Sigmoid colon (tissue), 6 donors: ENCODE measurements at regions not wholly inside any gene's neighbourhood (a gene's known extent, or its start where the extent isn't known, plus 50 kb on each side); places are given as distances from the start of the nearest gene placed in this dataset.

ENCODE experiments used
- DNase-seq: peaks from one replicate; pipeline ENCODE4 v3.0.0-alpha.2; 2019
- H3K27ac ChIP-seq, 4 donors: fragments of 200-600 bp; sonication (generic); one replicate each; pipeline ENCODE4 v1.5.1; 2016 to 2019; ENCODE audit warnings: mild to moderate bottlenecking in 1 of 4
- H3K27me3 ChIP-seq, 3 donors: fragments of 200-600 bp; sonication (generic); one replicate each; pipeline ENCODE4 v1.5.1; 2019; ENCODE audit warnings: mild to moderate bottlenecking in 1 of 3
- H3K36me3 ChIP-seq, 4 donors: fragments of 200-600 bp; sonication (generic); one replicate each; pipeline ENCODE4 v1.5.1; 2016 to 2019
- H3K4me1 ChIP-seq, 4 donors: fragments of 200-600 bp; sonication (generic); one replicate each; pipeline ENCODE4 v1.5.1; 2017 to 2019
- H3K4me3 ChIP-seq, 4 donors: fragments of 200-600 bp; sonication (generic); one replicate each; pipeline ENCODE4 v1.5.1; 2017 to 2019; ENCODE audit warnings: mild to moderate bottlenecking in 2 of 4, moderate library complexity in 1 of 4
- H3K9me3 ChIP-seq, 4 donors: fragments of 200-600 bp in 3 of 4; sonication (generic) in 3 of 4; one replicate each; pipeline versions ENCODE4 v1.5.1 to v1.6.1; 2013 to 2019
- CTCF ChIP-seq, 4 experiments: fragments of 450-650 bp in 3 of 4; fragments of 200-600 bp in 1 of 4; IDR thresholded peaks; one replicate each; pipeline ENCODE4 v1.5.1; 2016 to 2019; ENCODE audit warnings: antibody characterized with exemption in 4 of 4, mild to moderate bottlenecking in 3 of 4, moderate library complexity in 2 of 4
- EP300 ChIP-seq, 4 donors: sonication (generic); formaldehyde crosslinking; IDR thresholded peaks; one replicate each; pipeline ENCODE4 v1.6.1; 2017; ENCODE audit warnings: antibody characterized with exemption in 4 of 4
- POLR2A ChIP-seq, 2 donors: fragments of 450-650 bp; IDR thresholded peaks; one replicate each; pipeline ENCODE4 v1.6.1; 2016; ENCODE audit warnings: antibody characterized with exemption in 2 of 2, mild to moderate bottlenecking in 2 of 2, moderate library complexity in 2 of 2
- POLR2AphosphoS5 ChIP-seq, 4 donors: sonication (generic); formaldehyde crosslinking; IDR thresholded peaks; one replicate each; pipeline ENCODE4 v1.6.1; 2017; ENCODE audit warnings: antibody characterized with exemption in 4 of 4
- WGBS, 2 donors: extraction: QIAGEN DNeasy Blood & Tissue Kit; methylation state at CpG; one replicate each; pipeline ENCODE4 v1.1.7; 2013; 5-methylcytosine and 5-hydroxymethylcytosine counted together
- intact Hi-C: fragments of 100-400 bp; cut with DNase I; formaldehyde crosslinking; loops from one replicate; pipeline ENCODE4 v1.15.1; 2023
- donor health status: healthy with polysubstance abuse.
- donor health status: healthy.

- TF ChIP-seq CTCF (IDR thresholded peaks at IDR 0.05), result no peak
- TF ChIP-seq EP300 (IDR thresholded peaks at IDR 0.05), result no peak
- TF ChIP-seq POLR2AphosphoS5 (IDR thresholded peaks at IDR 0.05), result no peak
- TF ChIP-seq POLR2A (IDR thresholded peaks at IDR 0.05), result no peak
- Histone ChIP-seq H3K36me3 (no peaks in the 10 kb centered on the region), H3K9me3 (no peaks in the 10 kb centered on the region), H3K27me3 (peaks cover 0 to 5% (median 0%) of the 10 kb centered on the region in 3 donors), H3K4me1 (no peaks in the 10 kb centered on the region), H3K27ac (no peak overlapping the region), H3K4me3 (no peak overlapping the region)
- 92 to 94% methylated on average over 1 of the region's 1 CpG for WGBS, 2 donors
- DNase-seq, result no peak
- intact Hi-C loops, result no loop called here
Observed at GRCh38 chr9:97787551-97787950, 65.5 kb upstream of the FOXE1 start.

DNA sequence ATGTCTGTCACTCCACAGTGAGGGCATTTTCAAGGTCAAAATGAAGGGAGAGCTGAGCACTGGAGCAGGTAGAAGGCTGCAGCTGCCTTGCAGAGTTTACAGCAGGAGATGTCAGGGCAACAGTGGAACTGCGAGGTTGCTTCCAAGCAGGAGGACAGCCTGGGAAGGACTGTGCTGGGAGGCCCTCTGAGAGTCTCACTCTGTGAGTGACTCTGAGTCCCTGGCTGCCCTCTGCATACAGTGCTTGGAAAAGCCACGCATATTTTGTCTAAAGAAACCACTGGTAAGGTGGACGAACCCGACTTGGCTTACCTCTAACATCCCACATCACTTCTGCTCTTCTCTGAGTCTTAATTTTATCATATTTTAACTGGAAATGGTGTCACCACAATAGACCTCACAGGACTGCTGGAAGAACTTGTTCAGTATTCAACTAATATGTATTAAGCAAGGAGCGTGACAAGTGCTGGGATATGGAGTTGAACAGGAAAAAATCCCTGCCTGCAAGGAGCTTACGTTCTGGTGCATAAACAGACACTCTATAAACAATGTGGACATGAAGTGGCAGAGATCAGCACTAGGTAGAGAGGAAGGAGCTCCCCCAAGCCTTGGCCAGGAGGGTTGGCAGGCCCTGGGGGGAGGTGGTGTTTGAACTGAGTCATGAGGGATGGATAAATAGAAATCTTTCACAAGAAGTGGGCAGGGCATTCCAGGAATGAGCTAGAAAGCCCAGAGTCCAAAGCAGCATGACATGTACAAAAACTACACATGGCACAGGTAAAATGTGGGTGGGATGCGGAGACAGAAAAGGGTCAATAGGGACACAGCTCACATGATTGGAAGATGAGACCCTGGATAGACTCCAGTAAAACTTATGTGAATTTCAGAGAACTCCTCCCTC is 64.0 kb upstream of the FOXE1 start:
- DNase-seq, result no peak
- intact Hi-C loops, result no loop called here
- WGBS, 2 donors, result 82 to 88% methylated on average over 7 of the region's 7 CpGs
- Histone ChIP-seq H3K27ac (no peak overlapping the region), H3K4me1 (no peaks in the 10 kb centered on the region), H3K9me3 (no peaks in the 10 kb centered on the region), H3K36me3 (no peaks in the 10 kb centered on the region), H3K27me3 (peaks cover 0 to 7% (median 0%) of the 10 kb centered on the region in 3 donors), H3K4me3 (no peak overlapping the region)
- no peak for TF ChIP-seq EP300 (IDR thresholded peaks at IDR 0.05)

- 92% methylated on average over 5 of the region's 5 CpGs for WGBS, 2 donors
- Histone ChIP-seq H3K4me3 (no peak overlapping the region), H3K9me3 (no peaks in the 10 kb centered on the region), H3K4me1 (no peaks in the 10 kb centered on the region), H3K27me3 (peaks cover 0 to 7% (median 0%) of the 10 kb centered on the region in 3 donors), H3K36me3 (no peaks in the 10 kb centered on the region), H3K27ac (no peak overlapping the region)
- DNase-seq, result no peak
- TF ChIP-seq EP300 (IDR thresholded peaks at IDR 0.05) (no peak), POLR2AphosphoS5 (IDR thresholded peaks at IDR 0.05) (no peak), CTCF (IDR thresholded peaks at IDR 0.05) (no peak), POLR2A (IDR thresholded peaks at IDR 0.05) (no peak)
- intact Hi-C loops, result no loop called here
Observed at GRCh38 chr9:97790542-97790941, 62.5 kb upstream of the FOXE1 start.

DNA sequence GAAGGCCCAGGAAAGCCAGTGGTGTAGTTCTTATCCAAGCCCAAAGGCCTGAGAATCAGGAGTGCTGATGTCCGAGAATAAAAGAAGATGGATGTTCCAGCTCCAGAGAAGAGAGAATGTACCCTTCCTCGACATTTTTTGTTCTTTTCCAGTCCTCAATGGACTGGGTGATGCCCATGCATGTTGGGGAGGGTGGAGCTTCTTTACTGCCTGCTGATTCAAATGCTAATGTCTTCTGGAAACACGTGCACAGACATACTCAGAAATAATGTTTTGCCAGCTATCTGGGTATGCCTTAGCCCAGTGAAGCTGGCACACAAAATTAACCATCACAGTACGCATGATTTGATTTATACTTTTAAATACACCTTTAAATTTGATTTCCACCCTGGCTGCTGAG is 61.5 kb upstream of the FOXE1 start:
- Histone ChIP-seq H3K4me1 (no peaks in the 10 kb centered on the region), H3K36me3 (no peaks in the 10 kb centered on the region), H3K27ac (no peak overlapping the region), H3K4me3 (no peak overlapping the region), H3K9me3 (no peaks in the 10 kb centered on the region), H3K27me3 (peaks cover 0 to 7% (median under 1%) of the 10 kb centered on the region in 3 donors)
- TF ChIP-seq POLR2AphosphoS5 (IDR thresholded peaks at IDR 0.05), result no peak
- WGBS, 2 donors, result 66 to 75% methylated on average over 4 of the region's 4 CpGs
- DNase-seq, result no peak
- intact Hi-C loops, result no loop called here

- no peaks in the 10 kb centered on the region for H3K36me3 ChIP-seq
- peaks cover 0 to 14% (median 4%) of the 10 kb centered on the region in 3 donors for H3K27me3 ChIP-seq
- no peaks in the 10 kb centered on the region for H3K4me1 ChIP-seq
- no peak overlapping the region for H3K4me3 ChIP-seq
- DNase-seq, result no peak
- 76 to 83% methylated on average over 1 of the region's 1 CpG for WGBS, 2 donors
- TF ChIP-seq POLR2A (IDR thresholded peaks at IDR 0.05) (no peak), POLR2AphosphoS5 (IDR thresholded peaks at IDR 0.05) (no peak), CTCF (IDR thresholded peaks at IDR 0.05) (no peak), EP300 (IDR thresholded peaks at IDR 0.05) (no peak)
- intact Hi-C loops, result no loop called here
- no peak overlapping the region for H3K27ac ChIP-seq
- H3K9me3 ChIP-seq, result no peaks in the 10 kb centered on the region
Observed at GRCh38 chr9:97793067-97793466, 60.0 kb upstream of the FOXE1 start.
